HG03097 (cell line): ENCODE measurements at regions not wholly inside any gene's neighbourhood (a gene's known extent, or its start where the extent isn't known, plus 50 kb on each side); places are given as distances from the start of the nearest gene placed in this dataset.

Source experiments
- ATAC-seq: cut with Tn5 transposase; IDR thresholded peaks from one replicate; pipeline ENCODE4 v1.9.1; 2021; ENCODE audit not compliant: unreplicated experiment, low FRiP score

GRCh38 chr14:101024686-101025085 is 121.2 kb upstream of the RTL1 start:
- no peak for ATAC-seq

GRCh38 chr14:101025131-101025530 is 121.6 kb upstream of the RTL1 start:
- ATAC-seq, result no peak

GRCh38 chr14:101025696-101026095 is 122.2 kb upstream of the RTL1 start:
- no peak for ATAC-seq

GRCh38 chr14:101026341-101026740 is 122.8 kb upstream of the RTL1 start:
- ATAC-seq, result no peak

GRCh38 chr14:101027291-101027690 is 123.8 kb upstream of the RTL1 start:
- no peak for ATAC-seq

- no peak for ATAC-seq
Measured at GRCh38 chr14:101027966-101028365, 124.4 kb upstream of the RTL1 start.

GRCh38 chr14:101028971-101029667 is 125.6 kb upstream of the RTL1 start:
- ATAC-seq, result no peak

- no peak for ATAC-seq
Measured at GRCh38 chr14:101029668-101030290, 126.3 kb upstream of the RTL1 start.

GRCh38 chr14:101030586-101030985 is 127.1 kb upstream of the RTL1 start:
- no peak for ATAC-seq

GRCh38 chr14:101031186-101031585 is 127.7 kb upstream of the RTL1 start:
- no peak for ATAC-seq

- no peak for ATAC-seq
Measured at GRCh38 chr14:101031721-101032120, 128.2 kb upstream of the RTL1 start.

- no peak for ATAC-seq
Measured at GRCh38 chr14:101032433-101032832, 128.9 kb upstream of the RTL1 start.

- no peak for ATAC-seq
Measured at GRCh38 chr14:101033006-101033405, 129.5 kb upstream of the RTL1 start.

GRCh38 chr14:101033446-101034165 is 130.1 kb upstream of the RTL1 start:
- no peak for ATAC-seq

GRCh38 chr14:101034986-101035385 is 131.5 kb upstream of the RTL1 start:
- ATAC-seq, result no peak

- ATAC-seq, result no peak
Measured at GRCh38 chr14:101035466-101036225, 132.1 kb upstream of the RTL1 start.

GRCh38 chr14:101037021-101037817 is 133.7 kb upstream of the RTL1 start:
- no peak for ATAC-seq

- ATAC-seq, result no peak
Measured at GRCh38 chr14:101039031-101039754, 135.7 kb upstream of the RTL1 start.

GRCh38 chr14:101039755-101040138 is 136.2 kb upstream of the RTL1 start:
- ATAC-seq, result no peak
